Kidney glomerular epithelial cell (primary cell): ENCODE measurements at regions not wholly inside any gene's neighbourhood (a gene's known extent, or its start where the extent isn't known, plus 50 kb on each side); places are given as distances from the start of the nearest gene placed in this dataset.

Source experiments
- DNase-seq: peaks from one replicate; lab custom pipeline; 2025; lab: John Stamatoyannopoulos, UW

DNA sequence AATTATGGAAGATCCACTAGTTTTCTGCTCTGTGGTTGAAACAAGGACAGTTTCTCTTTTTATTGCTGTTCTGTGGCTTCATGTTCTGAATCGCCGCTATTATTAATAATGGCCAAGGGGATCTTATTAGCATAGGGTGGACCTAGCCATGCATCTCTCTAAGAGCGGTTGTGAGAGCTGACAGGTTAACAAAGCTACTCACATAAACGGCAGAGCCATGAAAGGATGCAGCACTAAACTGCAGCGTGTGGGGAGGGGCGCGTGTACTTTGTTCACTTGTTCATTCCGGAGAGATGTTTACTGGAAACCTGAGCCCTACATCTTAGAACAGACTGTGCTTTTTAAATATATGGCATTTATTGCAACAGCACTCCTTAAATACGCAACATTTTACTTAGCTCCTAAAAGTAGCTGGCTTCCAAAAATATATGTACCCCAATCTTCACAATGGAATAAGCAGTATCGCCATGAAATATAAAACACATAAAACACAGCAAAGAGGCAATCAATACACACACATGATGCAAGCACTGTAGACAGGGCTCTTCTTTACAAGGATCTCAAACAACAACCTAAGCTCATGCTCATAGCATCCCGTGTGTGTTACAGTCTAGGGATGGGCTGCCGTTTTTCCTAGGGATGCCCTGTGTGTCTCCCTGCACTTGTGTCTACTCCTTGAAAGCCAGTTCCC is 424.6 kb downstream of the MED10 start:
- DNase-seq, result no peak

- no peak for DNase-seq
Observed at GRCh38 chr5:5951953-5952352, 426.4 kb downstream of the MED10 start.

- DNase-seq, result no peak
Observed at GRCh38 chr5:5950658-5951057, 427.7 kb downstream of the MED10 start.

- DNase-seq, result no peak
Observed at GRCh38 chr5:5941486-5941885, 436.9 kb downstream of the MED10 start.

DNA sequence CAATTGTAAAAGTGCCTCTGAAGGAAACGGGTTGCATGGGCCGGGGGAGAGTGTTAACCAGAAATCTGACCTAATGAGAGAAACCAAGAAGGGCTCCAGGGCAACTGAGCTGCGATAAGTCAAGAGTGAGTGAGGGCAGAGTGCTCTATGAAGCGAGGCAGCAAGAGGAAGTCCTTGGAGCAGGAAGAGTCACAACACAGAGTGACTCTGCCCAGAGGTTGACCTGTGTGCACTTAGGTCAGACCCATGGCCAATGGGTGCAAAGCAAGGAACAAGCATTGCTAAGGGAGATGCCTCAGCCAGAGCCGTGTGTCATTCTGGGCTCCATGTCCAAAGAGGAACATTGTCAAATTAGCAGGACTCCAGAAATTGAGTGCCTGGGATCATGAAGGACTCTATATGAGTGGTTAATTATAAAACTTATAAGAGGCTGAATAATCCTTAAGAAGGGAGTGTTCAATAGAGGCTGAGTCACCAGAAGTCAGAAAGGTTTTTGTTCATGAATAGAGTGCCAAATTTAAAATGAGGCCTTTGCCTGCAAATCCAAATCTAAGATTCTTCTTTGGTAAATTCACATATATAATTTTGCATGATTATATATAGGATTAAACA is 438.5 kb downstream of the MED10 start:
- DNase-seq, result no peak

- DNase-seq, result no peak
Observed at GRCh38 chr5:5933651-5934050, 444.7 kb downstream of the MED10 start.

DNA sequence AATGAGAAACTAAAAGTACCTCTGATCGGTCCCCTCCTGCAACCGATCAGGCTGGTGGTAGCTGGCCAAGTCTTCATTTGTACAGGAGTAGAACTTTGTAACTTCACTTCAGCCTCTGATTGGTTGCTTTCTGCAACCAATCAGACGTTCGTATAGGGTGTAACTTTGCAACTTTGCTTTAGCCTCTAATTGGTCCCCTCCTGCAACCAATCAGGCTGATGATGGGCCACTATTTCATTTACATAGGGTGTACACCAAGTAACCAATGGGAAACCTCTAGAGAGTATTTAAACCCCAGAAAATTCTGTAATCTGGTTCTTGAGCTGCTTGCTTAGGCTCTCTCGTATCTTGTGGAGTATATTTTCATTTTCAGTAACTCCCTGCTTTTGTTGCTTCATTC is 445.5 kb downstream of the MED10 start:
- DNase-seq, result no peak

GRCh38 chr5:5930561-5930960 is 447.8 kb downstream of the MED10 start:
- DNase-seq, result no peak

GRCh38 chr5:5929291-5930020 is 448.9 kb downstream of the MED10 start:
- DNase-seq, result no peak

DNA sequence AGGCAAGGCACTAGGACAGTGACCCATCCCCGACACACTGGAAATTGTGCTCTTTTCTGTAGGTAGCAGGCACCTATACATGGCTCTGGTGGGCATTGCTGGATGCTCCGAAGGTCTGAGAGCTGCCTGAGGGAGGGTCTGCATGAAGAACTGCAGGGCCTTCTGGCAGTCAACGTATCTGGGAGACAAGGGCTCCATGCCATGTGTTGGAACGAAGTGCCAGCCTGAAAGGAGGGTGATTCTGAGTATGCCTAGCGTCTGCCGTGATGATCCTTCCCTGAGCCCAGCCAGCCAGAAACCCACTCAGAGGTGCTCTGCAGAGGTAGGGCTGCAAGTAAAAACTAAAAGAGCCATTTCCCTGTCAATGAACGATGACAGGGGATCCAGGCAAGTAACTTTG is 453.2 kb downstream of the MED10 start:
- DNase-seq, result no peak

DNA sequence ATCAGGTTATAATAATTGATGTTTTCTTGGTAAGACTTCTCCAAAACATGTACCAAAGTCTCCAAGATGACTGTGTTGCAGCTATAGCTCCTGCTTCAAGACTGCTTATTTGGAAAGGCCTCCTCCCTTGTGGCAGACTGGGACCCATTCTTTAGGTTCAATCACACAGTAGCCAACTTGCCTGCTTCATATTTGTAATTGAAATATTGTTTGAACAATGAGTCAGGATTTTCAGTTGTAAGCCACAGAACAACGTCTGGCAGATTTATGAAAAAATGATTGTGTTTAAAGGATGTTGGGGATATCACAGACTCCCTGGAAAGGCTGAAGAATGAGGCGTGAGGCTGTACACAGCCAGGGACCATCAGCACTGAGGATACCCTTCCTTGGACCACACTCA is 458.9 kb downstream of the MED10 start:
- DNase-seq, result no peak

- DNase-seq, result no peak
Observed at GRCh38 chr5:5906778-5907177, 471.6 kb downstream of the MED10 start.

GRCh38 chr5:5905186-5905585 is 473.2 kb downstream of the MED10 start:
- no peak for DNase-seq

- DNase-seq, result no peak
Observed at GRCh38 chr5:5904113-5904512, 474.2 kb downstream of the MED10 start.

GRCh38 chr5:5902678-5903646 is 475.4 kb downstream of the MED10 start:
- DNase-seq, result no peak

DNA sequence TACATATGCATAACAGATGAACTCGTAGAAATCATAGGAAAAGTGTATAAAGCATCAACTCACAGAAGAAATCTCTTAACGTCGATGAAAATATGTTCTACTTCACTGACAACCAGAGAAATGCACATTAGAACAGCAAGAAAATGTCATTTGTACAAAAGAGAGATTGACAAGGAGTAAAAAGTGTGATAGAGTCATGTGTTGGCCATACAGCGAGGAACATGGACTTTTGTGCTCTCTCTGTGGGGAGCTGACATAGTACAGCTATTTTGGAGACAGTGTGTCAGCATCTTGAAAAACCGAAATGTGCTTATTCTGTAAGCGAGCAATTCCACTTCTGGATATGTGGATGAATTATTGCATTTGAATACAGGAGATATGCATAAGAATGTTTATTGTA is 477.9 kb downstream of the ICE1 start:
- no peak for DNase-seq

GRCh38 chr5:5899716-5900115 is 477.2 kb downstream of the ICE1 start:
- DNase-seq, result no peak

- no peak for DNase-seq
Observed at GRCh38 chr5:5888284-5888683, 465.8 kb downstream of the ICE1 start.

- DNase-seq, result no peak
Observed at GRCh38 chr5:5887833-5888232, 465.4 kb downstream of the ICE1 start.

- no peak for DNase-seq
Observed at GRCh38 chr5:5886812-5887486, 464.5 kb downstream of the ICE1 start.

DNA sequence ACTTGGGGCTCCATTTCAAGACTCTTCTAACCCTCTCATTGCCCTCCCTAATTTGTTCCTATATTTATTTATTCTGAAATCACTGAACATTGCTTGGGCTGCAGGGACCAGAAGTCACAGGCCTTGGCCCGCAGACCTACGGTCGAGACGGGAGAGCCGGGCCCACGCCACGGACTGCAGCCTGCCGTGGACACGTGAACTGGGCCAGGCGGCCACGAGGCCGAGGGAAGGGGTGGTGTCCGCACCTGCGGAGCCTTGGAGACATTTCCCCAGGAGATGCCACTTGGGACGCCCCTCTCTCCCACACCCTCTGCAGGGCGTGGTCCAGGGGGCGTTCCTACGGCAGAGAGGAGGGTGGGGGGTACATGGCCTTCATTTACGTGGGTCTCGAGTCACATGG is 463.9 kb downstream of the ICE1 start:
- DNase-seq, result no peak

DNA sequence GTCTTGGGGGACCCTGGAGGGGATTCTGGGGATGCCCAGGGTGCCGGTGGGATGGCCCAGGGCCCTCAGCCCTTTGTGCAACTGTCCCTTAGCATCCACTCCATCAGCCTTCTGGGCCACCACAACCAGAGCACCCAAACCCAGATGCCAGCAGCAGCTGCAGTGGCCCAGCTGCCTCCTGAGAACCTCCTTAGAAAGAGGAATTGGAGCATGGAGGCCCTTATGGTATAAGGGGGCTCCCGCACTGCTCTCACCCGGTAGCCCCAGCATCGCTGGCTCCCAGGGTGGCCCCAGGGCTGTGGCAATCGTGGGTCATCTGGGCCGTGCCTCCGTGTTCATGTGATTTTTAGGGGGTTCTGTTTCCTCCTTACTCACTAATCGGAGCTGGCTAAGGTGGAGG is 463.3 kb downstream of the ICE1 start:
- no peak for DNase-seq
